SIG-M5 treated with dmso at 0.1 percent for 504 hours (cell line): ENCODE measurements at regions not wholly inside any gene's neighbourhood (a gene's known extent, or its start where the extent isn't known, plus 50 kb on each side); places are given as distances from the start of the nearest gene placed in this dataset.
"Not testable (repeated sequence)": the region's sequence is repeated elsewhere in the genome, so short reads cannot be mapped to it uniquely, and the experiment has no call there.

ENCODE experiments used
- DNase-seq: peaks from one replicate; lab custom pipeline; 2025; ENCODE audit not compliant: unreplicated experiment; lab: John Stamatoyannopoulos, UW

- no peak for DNase-seq
These were observed 262.3 kb upstream of the MSX2 start for GRCh38 chr5:174462129-174462528.

DNA sequence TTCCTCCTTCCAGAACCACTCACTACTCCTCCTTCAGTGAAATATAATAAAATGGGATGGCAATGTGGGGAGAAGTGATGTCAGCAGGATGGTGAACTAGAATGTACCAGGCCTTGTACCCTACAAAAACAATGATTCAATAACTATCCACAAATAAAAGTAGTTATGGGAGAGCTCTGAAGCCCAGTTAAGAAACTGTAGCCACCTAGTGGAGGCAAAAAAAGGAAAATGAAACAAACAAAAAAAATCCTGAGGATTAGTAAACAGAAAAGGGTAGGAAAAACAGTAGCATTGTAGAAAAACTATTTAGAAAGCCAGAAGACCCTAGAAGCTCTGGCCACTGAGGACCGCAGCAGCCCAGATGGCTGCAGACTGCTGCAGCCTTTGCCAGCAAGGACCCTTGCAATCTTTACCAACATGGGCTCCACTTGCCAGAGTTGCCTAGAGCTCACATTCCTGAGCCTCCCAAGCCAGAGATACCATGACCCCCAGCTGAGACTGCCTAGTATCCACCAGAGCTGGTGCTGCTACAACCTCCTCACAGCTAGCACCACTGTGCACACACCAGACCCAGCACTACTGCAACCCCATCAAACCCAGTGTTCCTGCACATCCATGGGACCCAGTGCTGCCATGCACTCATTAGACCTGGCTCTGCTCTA lies 259.7 kb upstream of the MSX2 start:
- no peak for DNase-seq

GRCh38 chr5:174471528-174471927 lies 252.9 kb upstream of the MSX2 start:
- DNase-seq, result not testable (repeated sequence)

- DNase-seq, result no peak
These were observed 251.4 kb upstream of the MSX2 start for GRCh38 chr5:174472956-174473355.

DNA sequence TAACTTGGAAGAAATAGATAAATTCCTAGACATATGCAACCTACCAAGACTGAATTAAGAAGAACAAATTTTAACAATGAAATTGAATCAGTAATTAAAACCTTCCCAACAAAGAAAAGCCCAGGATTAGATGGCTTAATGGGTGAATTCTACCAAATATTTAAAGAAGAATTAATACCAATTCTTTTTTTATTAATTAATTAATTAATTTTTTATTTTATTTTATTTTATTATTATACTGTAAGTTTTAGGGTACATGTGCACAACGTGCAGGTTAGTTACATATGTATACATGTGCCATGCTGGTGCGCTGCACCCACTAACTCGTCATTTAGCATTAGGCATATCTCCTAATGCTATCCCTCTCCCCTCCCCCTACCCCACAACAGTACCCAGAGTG lies 248.4 kb upstream of the MSX2 start:
- not testable (repeated sequence) for DNase-seq

GRCh38 chr5:174479325-174479724 lies 245.1 kb upstream of the MSX2 start:
- no peak for DNase-seq

GRCh38 chr5:174481737-174482136 lies 242.6 kb upstream of the MSX2 start:
- no peak for DNase-seq

DNA sequence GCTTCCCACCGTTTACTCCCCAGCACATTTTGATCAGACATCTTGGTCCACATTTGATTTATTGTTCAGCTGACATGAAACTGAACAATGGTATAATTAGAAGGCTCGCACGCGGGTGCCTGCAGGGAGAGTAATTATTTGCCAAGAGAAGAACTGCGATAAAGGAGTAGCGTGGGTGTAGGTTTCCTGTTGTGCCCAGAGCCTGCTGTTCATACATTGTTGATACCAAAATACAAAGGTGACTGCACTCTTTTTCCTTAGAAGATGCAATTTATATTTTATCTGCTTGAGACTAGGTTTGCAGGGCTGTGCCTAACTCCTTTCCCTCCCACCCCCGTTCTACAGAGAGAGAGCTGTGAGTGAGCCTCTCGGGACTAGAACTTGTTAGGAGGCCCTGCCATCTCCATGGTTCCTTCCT lies 241.8 kb upstream of the MSX2 start:
- DNase-seq, result no peak

DNA sequence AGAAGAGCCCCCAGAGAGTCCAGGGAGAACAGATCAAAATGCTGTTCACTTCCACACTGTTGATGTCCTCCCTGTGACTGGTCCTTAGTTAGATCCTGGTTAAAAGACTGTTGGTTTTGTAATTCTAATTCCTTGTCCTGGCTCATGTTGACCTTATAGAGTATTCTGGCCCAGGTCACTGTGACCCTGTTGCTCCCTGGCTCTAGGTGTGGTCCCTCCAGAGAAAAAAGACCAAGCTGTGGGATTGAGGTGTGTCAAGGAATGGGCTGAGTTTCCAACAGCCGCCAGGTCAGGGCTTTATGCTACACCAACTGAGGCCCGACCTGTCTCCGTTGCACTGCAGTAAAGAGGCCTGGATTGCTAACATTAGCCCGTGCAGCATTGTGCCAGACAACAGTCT lies 241.0 kb upstream of the MSX2 start:
- no peak for DNase-seq

- no peak for DNase-seq
These were observed 235.2 kb upstream of the MSX2 start for GRCh38 chr5:174489215-174489614.

DNA sequence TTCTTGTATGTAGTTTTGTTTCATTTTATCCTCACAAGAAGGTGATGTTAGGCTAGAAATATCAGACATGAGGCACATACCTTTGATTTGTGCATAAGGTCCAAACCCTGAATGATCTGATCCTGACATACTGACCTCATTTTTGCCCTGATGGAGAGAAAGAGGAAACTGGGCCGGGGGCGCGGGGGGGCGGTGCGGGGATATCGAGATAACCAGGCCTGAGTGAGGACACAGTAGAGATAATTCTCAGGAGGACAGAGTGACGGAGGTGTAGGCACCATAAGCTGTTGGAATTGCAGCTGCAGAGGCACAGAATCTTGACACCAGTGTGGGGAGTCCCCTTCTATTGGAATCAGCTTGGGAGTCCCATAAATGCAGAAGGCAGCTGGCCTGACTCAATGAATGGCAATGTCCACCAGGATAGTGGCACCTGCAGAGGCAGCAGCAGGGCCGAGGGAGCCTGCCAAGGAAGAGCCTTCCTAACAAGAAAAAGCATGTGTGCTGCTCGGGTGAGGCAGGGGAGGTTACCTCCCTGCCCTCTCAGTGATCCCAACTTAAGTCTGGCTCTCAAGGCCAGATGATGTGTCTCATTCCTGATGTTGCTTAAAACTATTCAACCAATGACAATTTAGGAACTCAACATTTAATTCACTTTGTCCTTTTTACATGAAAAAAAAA lies 234.3 kb upstream of the MSX2 start:
- no peak for DNase-seq

- no peak for DNase-seq
These were observed 233.7 kb upstream of the MSX2 start for GRCh38 chr5:174490728-174491127.

- DNase-seq, result no peak
These were observed 233.1 kb upstream of the MSX2 start for GRCh38 chr5:174491265-174491664.

- DNase-seq, result no peak
These were observed 232.5 kb upstream of the MSX2 start for GRCh38 chr5:174491761-174492350.

DNA sequence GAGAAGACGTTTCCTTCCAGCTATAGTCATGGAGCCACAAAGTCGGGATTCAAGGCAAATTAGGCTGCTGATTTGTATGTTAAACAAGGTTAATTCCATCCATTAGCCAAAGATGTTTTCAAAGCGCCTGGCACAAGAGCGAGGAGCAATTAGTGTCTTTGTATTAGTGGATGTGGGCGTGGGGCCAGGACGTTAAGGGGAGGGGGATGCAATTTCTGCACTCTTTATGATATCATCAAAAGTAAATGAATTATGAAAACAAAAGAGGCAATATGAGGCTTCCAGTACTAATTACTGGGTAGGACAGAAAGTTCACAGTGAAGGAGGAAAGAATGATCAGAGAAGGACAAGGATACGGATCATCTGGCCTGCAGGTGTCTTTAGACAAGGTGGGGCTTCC lies 230.9 kb upstream of the MSX2 start:
- DNase-seq, result no peak

GRCh38 chr5:174497939-174498338 lies 226.4 kb upstream of the MSX2 start:
- DNase-seq, result not testable (repeated sequence)

DNA sequence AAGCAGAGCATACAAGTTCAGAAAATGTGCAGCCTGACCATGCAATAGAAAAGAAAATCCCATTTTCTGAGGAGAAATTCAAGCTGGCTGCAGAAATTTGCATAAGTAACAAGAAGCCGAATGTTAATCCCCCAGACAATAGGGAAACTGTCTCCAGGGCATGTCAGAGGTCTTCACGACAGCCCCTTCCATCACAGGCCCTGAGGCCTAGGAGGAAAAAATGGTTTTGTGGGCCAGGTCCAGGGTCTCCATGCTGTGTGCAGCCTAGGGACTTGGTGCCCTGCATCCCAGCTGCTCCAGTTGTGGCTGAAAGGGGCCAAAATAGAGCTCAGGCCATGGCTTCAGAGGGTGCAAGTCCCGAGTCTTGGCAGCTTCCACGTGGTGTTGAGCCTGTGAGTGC lies 225.8 kb upstream of the MSX2 start:
- not testable (repeated sequence) for DNase-seq

DNA sequence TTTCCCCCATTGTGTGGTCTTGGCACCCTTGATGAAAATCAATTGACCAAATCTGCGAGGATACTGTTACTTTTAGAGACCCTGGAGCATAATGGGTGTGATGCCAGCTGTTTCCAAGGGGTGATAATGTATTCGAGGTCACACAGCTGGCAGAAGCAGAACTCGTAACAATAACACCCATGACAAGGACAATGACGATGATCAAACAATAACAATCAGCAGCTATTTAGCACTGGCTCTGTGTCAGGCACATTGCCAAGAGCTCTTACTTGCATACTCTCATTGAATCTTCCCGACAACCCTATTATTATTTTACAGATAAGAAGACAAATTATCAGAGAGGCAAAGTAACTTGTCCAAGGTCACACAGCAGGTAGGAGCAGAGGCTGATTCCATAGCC lies 223.7 kb upstream of the MSX2 start:
- DNase-seq, result no peak

DNA sequence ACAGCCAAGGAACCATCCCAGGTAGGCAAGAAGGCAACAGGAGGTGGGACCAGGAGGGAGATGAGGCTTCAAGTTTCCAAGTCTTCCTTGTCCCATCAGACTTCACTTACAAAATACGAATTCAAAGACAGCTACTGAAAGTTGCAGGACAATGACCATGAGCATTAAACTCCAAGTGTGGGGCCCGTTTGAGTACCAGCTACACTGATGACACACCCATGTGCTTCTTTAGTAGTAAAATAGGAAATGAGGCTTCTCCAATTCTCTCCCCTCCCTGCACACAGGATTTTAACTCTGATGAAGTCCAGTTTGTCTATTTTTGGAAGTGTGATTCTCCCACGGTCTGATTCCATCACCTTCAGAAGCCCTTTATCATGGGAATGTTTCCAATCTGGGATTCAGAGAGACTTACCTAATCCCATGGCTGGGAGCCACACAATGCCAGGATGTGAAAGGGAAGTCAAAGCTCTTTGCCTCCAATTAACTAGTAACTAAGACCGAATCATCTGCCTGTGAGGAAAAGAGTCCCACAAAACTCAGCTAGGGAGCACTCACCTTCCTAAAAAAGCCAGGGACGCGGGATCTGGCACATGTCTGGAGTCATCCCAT lies 222.8 kb upstream of the MSX2 start:
- no peak for DNase-seq

DNA sequence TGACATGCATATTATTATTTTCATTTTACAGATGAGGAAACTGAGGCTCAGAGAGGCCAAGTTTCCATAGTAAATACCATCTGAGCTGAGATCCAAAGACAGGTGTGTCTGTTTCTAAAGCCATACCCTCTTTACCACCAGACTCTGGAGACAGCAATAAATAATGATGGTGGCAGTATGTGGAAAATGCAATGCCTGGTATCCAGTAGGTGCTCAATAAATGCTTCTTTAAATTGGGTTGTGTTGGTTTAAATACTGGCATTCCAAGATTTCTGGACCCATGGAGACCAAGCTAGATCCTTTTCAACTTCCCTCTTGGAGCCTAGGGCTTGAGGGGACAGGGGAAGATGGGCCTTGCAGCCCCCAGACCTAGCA lies 221.3 kb upstream of the MSX2 start:
- DNase-seq, result no peak

DNA sequence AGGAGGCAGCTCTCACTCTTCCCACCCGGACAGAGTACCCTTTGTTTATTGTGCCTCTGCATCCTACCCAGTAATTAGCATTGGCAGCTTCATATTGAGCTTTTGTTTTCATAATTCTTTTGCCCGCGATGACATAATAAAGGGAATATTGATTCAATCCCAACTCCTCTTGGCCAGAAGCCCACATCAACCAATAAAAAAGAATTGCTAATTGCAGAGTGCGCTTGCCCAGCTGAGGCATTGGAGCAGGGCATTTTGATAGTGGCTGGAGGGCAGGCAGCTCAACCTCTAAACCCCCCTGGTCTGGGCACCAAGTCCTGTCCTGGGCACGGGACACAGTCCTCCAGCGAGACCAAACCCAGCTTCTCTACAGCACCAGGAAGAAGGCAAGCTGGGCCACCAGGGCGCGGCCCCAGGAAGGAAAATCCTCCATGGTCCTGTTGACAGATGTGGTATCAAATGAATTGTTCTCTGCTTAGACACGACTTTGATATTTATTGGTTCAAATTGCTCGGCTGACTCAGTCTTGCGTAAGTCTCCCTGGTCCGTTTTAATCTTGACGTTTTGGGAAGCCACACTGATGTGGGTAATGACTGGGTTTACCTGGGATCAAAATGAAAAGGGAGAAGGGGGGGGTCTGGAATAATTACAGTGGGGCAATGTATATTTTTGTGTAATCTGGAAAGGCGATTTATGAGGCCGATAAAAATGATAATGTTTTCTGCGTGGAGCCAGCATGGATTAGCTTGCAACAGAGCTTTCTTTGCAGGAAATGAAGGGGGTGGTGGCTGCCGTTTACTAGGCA lies 220.7 kb upstream of the MSX2 start:
- no peak for DNase-seq
